ENCODE measurements at regions not wholly inside any gene's neighbourhood (a gene's known extent, or its start where the extent isn't known, plus 50 kb on each side); places are given as distances from the start of the nearest gene placed in this dataset.
"Not testable (repeated sequence)": the region's sequence is repeated elsewhere in the genome, so short reads cannot be mapped to it uniquely, and the experiment has no call there.

- Histone ChIP-seq H3K9me3 (ENCODE audit: insufficient read depth, low read depth, low read length) (peaks cover 32% of the 10 kb centered on the region; the same call in 1 of the 2 replicates), H3K27me3 (ENCODE audit: insufficient read depth, low read length, poor library complexity, severe bottlenecking) (no peaks in the 10 kb centered on the region), H2AFZ (ENCODE audit: low read length) (no peak overlapping the region), H3K4me1 (ENCODE audit: insufficient read depth, low read length, poor library complexity, severe bottlenecking) (no peaks in the 10 kb centered on the region), H3F3A (ENCODE audit: low read depth) (no peaks in the 10 kb centered on the region), H3K36me3 (ENCODE audit: insufficient read depth, low read length) (no peaks in the 10 kb centered on the region), H4K20me1 (ENCODE audit: insufficient read depth, low read length, poor library complexity, severe bottlenecking) (no peaks in the 10 kb centered on the region), H3K4me2 (ENCODE audit: low read depth, low read length, poor library complexity, severe bottlenecking) (no peak overlapping the region), H3K4me3 (ENCODE audit: low read length, poor library complexity, severe bottlenecking) (no peak overlapping the region), H3K79me2 (ENCODE audit: insufficient read depth, low read length) (no peaks in the 10 kb centered on the region), H3K9me2 (replicated peaks; ENCODE audit: low read depth, low read length) (no peaks in the 10 kb centered on the region), H3K9ac (ENCODE audit: low read depth, low read length, poor library complexity, severe bottlenecking) (no peak overlapping the region)
- no peak for TF ChIP-seq EZH2phosphoT487 (IDR thresholded peaks at IDR 0.05; ENCODE audit: borderline replicate concordance)
- TF ChIP-seq, protein P1, sequence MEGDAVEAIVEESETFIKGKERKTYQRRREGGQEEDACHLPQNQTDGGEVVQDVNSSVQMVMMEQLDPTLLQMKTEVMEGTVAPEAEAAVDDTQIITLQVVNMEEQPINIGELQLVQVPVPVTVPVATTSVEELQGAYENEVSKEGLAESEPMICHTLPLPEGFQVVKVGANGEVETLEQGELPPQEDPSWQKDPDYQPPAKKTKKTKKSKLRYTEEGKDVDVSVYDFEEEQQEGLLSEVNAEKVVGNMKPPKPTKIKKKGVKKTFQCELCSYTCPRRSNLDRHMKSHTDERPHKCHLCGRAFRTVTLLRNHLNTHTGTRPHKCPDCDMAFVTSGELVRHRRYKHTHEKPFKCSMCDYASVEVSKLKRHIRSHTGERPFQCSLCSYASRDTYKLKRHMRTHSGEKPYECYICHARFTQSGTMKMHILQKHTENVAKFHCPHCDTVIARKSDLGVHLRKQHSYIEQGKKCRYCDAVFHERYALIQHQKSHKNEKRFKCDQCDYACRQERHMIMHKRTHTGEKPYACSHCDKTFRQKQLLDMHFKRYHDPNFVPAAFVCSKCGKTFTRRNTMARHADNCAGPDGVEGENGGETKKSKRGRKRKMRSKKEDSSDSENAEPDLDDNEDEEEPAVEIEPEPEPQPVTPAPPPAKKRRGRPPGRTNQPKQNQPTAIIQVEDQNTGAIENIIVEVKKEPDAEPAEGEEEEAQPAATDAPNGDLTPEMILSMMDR (conservative IDR thresholded peaks at IDR 0.05; ENCODE audit: low read length) = no peak
Measured at GRCh38 chr11:134955281-134955680, 543.2 kb upstream of the B3GAT1 start.

- H3K36me3 ChIP-seq (ENCODE audit: insufficient read depth, low read length); H3K27me3 ChIP-seq (ENCODE audit: insufficient read depth, low read length, poor library complexity, severe bottlenecking); H3K4me3 ChIP-seq (ENCODE audit: low read length, poor library complexity, severe bottlenecking); H3F3A ChIP-seq (ENCODE audit: low read depth); H2AFZ ChIP-seq (ENCODE audit: low read length); H3K79me2 ChIP-seq (ENCODE audit: insufficient read depth, low read length); H3K4me1 ChIP-seq (ENCODE audit: insufficient read depth, low read length, poor library complexity, severe bottlenecking); H3K9me2 ChIP-seq (replicated peaks; ENCODE audit: low read depth, low read length); H3K4me2 ChIP-seq (ENCODE audit: low read depth, low read length, poor library complexity, severe bottlenecking); H3K9ac ChIP-seq (ENCODE audit: low read depth, low read length, poor library complexity, severe bottlenecking); H4K20me1 ChIP-seq (ENCODE audit: insufficient read depth, low read length, poor library complexity, severe bottlenecking): not testable (repeated sequence)
- peaks cover 36% of the 10 kb centered on the region; the same call in 1 of the 2 replicates for H3K9me3 ChIP-seq (ENCODE audit: insufficient read depth, low read depth, low read length)
Measured at GRCh38 chr11:134954456-134954855, 542.4 kb upstream of the B3GAT1 start.

- H3K9me2 ChIP-seq (replicated peaks; ENCODE audit: low read depth, low read length); H3K36me3 ChIP-seq (ENCODE audit: insufficient read depth, low read length); H3K79me2 ChIP-seq (ENCODE audit: insufficient read depth, low read length); H3K4me1 ChIP-seq (ENCODE audit: insufficient read depth, low read length, poor library complexity, severe bottlenecking); H3K27me3 ChIP-seq (ENCODE audit: insufficient read depth, low read length, poor library complexity, severe bottlenecking); H3K9ac ChIP-seq (ENCODE audit: low read depth, low read length, poor library complexity, severe bottlenecking); H2AFZ ChIP-seq (ENCODE audit: low read length); H3K4me2 ChIP-seq (ENCODE audit: low read depth, low read length, poor library complexity, severe bottlenecking); H3K4me3 ChIP-seq (ENCODE audit: low read length, poor library complexity, severe bottlenecking); H4K20me1 ChIP-seq (ENCODE audit: insufficient read depth, low read length, poor library complexity, severe bottlenecking); H3F3A ChIP-seq (ENCODE audit: low read depth): not testable (repeated sequence)
- H3K9me3 ChIP-seq (ENCODE audit: insufficient read depth, low read depth, low read length) = peaks cover 36% of the 10 kb centered on the region; the same call in 1 of the 2 replicates
Measured at GRCh38 chr11:134953417-134953970, 541.5 kb upstream of the B3GAT1 start.

DNA sequence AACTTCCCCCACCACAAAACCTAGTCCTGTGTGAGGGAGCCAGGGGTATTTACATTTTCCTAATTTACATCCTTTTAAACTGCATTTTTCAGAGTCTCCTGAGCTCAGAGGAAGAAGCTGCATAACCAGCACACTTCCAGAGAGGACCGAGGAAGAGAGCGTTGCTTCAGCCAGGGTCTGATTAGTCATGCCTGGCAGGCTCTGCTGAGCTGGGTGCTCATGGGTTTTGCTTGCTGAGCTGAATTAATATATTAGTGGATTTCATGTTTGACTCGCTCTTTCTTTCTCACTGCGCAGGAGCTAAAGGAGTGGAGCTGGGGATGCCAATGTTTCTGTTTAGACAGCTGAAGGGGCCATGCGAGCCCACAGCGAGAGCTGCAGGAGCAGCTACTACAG lies 539.3 kb upstream of the B3GAT1 start:
- Histone ChIP-seq H3K27me3 (ENCODE audit: insufficient read depth, low read length, poor library complexity, severe bottlenecking) (no peaks in the 10 kb centered on the region), H3K9ac (ENCODE audit: low read depth, low read length, poor library complexity, severe bottlenecking) (no peak overlapping the region), H3K4me2 (ENCODE audit: low read depth, low read length, poor library complexity, severe bottlenecking) (no peak overlapping the region), H3K9me2 (replicated peaks; ENCODE audit: low read depth, low read length) (no peaks in the 10 kb centered on the region), H3K4me1 (ENCODE audit: insufficient read depth, low read length, poor library complexity, severe bottlenecking) (no peaks in the 10 kb centered on the region), H4K20me1 (ENCODE audit: insufficient read depth, low read length, poor library complexity, severe bottlenecking) (no peaks in the 10 kb centered on the region), H3K9me3 (ENCODE audit: insufficient read depth, low read depth, low read length) (peaks cover 26% of the 10 kb centered on the region; the same call in 1 of the 2 replicates), H2AFZ (ENCODE audit: low read length) (no peak overlapping the region), H3K4me3 (ENCODE audit: low read length, poor library complexity, severe bottlenecking) (no peak overlapping the region), H3K36me3 (ENCODE audit: insufficient read depth, low read length) (no peaks in the 10 kb centered on the region), H3K79me2 (ENCODE audit: insufficient read depth, low read length) (no peaks in the 10 kb centered on the region), H3F3A (ENCODE audit: low read depth) (no peaks in the 10 kb centered on the region)
- TF ChIP-seq EZH2phosphoT487 (IDR thresholded peaks at IDR 0.05; ENCODE audit: borderline replicate concordance) = no peak
- TF ChIP-seq, protein P1 (conservative IDR thresholded peaks at IDR 0.05; ENCODE audit: low read length) = no peak

Measured in Loucy (cell line).